HG02759 (cell line): ENCODE measurements at regions not wholly inside any gene's neighbourhood (a gene's known extent, or its start where the extent isn't known, plus 50 kb on each side); places are given as distances from the start of the nearest gene placed in this dataset.
"Not testable (repeated sequence)": the region's sequence is repeated elsewhere in the genome, so short reads cannot be mapped to it uniquely, and the experiment has no call there.

Experiments
- ATAC-seq: cut with Tn5 transposase; IDR thresholded peaks from one replicate; pipeline ENCODE4 v1.9.1; 2021; ENCODE audit warnings: mild to moderate bottlenecking, moderate library complexity; ENCODE audit not compliant: unreplicated experiment

- ATAC-seq, result no peak
These were observed 59.4 kb downstream of the EBLN1 start for GRCh38 chr10:22158426-22158825.

DNA sequence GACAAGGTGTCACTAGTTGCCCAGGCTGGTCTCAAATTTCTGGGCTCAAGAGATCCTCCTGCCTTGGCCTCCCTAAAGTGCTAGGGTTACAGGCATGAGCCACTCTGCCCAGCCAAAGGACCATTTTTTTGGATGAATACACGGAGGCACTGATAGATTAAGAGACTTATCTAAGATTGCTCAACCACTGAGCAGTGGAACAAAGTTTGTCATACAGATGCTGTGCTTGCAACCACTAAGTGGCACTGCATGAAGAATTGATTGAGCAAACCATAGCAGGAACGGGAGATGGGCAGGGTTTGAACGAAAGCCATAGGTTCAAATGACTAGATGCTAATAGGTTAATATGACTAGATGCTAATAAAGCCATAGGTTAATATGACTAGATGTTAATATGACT, 61.1 kb downstream of the EBLN1 start:
- no peak for ATAC-seq

DNA sequence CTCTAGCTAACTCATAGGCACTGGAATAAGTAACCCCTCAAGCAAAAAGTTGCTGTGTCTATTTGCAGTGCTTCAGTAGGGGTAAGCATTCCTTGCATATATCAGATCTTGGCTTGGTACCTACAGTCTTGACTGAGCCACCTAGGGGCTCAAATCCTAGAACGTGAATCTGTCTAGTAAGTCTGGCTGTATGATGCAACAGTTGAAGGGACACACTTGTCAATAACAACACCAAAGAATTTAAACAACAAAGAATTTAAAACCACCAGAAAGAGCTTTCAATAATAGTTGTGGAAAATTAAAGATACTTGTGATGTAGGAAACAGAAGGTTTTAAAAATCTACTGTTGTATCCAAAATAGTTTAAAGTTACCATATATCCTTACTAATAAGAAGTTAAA, 65.4 kb downstream of the EBLN1 start:
- no peak for ATAC-seq

DNA sequence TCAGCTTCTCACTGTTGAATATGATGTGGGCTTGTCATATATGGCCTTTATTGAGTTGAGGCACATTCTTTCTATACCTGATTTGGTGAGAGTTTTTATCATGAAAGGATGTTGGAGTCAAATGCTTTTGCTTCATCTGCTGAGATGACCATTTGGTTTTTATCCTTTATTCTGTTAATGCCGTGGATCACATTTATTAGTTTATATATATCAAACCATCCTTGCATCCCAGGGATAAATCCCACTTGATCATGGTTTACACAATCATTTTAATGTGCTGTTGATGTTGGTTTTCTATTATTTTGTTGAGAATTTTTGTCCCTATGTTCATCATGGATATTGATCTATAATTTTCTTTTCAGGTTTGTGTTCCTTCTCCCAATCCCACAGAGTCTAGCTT, 67.0 kb downstream of the EBLN1 start:
- ATAC-seq, result no peak

DNA sequence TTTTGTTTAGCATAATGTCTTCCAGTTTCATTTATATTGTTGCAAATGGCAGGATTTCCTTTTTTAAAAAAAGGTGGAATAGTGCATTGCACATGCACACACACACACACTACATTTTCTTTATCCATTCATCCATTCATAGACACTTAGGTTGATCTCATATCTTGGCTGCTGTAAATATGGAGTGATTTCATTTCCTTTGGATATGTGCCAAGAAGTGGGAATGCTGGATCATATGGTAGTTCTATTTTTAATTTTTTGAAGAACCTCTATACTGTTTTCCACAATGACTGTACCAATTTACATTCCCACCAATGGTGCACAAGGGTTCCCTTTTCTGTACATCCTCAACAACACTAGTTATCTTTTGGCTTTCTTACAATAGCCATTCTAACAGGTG, 68.9 kb downstream of the EBLN1 start:
- no peak for ATAC-seq

DNA sequence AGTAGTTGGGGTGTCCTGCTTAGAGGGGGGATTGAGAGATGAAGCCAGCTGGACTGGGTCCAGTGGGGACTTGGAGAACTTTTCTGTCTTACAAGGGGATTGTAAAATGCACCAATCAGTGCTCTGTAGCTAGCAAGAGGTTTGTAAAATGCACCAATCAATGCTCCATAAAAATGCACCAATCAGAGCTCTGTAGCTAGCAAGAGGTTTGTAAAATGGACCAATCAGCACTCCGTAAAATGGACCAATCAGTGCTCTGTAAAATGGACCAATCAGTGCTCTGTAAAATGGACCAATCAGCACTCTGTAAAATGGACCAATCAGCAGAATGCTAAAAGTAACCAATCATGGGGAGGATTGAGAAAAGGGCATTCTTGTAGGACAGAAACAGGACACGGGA, 71.9 kb downstream of the EBLN1 start:
- not testable (repeated sequence) for ATAC-seq

- ATAC-seq, result no peak
These were observed 80.3 kb downstream of the EBLN1 start for GRCh38 chr10:22137542-22137941.

- no peak for ATAC-seq
These were observed 82.2 kb downstream of the EBLN1 start for GRCh38 chr10:22135591-22135990.

DNA sequence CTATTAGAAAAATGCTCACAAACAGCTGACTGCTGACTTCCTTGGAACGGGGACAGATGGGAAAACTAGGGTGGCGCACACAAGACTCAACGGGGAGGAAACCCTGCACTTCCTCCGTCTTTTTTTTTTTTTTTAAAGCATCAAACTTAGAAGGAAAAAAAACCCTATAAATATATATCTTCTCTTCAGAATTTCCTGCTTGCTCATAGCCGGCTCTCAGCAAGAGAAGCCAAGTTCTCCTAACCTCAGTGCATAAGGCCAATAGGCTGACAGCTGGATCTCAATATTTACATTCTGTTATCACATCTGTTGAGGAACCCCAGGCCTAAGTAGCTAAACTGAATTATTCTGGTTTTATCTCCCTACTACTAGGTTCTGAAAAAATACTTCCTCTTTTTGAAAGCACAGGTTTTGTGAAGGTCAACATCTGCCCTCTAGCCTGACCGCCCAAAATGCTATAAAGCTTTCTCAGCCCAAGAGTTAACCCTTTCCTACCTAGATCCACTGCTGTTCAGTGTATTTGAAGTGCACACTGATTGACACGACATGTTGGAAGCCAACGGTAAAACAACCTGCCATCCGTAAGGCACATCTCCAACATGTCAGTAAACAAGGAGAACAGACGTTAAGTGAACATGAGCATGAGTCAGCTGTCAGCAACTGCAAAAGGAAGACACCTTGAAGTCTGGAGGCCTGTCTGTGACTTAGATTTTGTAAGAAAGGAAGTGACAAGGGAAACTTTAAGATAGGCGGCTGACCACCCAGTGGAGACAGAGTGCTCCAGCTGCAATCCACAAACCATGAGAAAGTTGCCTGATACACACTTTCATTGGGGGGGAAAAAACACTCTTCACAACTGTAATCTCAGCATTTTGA, 83.8 kb downstream of the EBLN1 start:
- peak; percentile 81 for ATAC-seq

- not testable (repeated sequence) for ATAC-seq
These were observed 87.0 kb downstream of the EBLN1 start for GRCh38 chr10:22130824-22131223.

DNA sequence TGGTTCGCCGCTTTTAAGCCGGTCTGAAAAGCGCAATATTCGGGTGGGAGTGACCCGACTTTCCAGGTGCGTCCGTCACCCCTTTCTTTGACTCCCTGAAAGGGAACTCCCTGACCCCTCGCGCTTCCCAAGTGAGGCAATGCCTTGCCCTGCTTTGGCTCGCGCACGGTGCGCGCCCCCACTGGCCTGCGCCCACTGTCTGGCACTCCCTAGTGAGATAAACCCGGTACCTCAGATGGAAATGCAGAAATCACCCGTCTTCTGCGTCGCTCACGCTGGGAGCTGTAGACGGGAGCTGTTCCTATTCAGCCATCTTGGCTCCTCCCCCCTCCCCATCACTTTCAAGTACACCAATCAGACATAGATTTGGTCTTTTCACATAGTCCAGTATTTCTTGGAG, 88.2 kb downstream of the EBLN1 start:
- ATAC-seq, result not testable (repeated sequence)

- ATAC-seq, result not testable (repeated sequence)
These were observed 96.6 kb downstream of the EBLN1 start for GRCh38 chr10:22121181-22121580.

DNA sequence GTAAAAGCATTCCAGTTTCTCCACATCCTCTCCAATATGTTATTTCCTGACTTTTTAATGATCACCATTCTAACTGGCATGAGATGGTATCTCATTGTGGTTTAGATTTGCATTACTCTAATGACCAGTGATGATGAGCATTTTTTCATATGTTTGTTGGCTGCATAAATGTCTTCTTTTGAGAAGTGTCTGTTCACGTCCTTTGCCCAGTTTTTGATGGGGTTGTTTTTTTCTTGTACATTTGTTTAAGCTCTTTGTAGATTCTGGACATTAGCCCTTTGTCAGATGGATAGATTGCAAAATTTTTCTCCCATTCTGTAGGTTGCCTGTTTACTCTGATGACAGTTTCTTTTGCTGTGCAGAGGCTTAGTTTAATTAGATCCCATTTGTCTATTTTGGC, 97.7 kb downstream of the EBLN1 start:
- ATAC-seq, result not testable (repeated sequence)

DNA sequence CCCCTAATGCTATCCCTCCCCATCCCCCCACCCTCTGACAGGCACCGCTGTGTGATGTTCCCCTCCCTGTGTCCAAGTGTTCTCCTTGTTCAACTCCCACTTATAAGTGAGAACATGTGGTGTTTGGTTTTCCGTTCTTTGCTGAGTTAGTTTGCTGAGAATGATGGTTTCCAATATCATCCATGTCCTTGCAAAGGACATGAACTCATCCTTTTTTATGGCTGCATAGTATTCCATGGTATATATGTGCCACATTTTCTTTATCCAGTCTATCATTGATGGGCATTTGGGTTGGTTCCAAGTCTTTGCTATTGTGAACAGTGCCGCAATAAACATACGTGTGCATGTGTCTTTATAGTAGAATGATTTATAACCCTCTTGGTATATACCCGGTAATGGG, 98.2 kb downstream of the EBLN1 start:
- ATAC-seq, result not testable (repeated sequence)

DNA sequence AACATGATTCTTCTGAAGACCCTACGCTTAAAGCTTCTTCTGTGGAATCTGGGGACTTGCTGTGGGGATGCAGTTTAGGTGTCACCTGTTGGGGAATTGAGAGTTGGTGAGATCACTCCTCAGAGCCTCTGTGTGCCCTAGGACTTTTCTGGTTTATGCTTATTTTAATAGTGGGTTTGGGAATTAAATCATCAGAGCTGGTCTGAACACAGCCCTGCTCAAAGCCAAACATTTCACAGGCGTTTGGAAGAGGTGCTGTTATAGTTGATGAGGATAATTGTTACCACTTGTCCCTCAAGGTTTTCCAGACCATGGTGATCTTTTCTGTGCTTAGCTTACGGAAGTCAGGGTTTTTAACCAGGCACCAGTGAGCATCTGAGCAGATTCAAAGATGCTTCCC, 106.1 kb downstream of the EBLN1 start:
- ATAC-seq, result no peak

DNA sequence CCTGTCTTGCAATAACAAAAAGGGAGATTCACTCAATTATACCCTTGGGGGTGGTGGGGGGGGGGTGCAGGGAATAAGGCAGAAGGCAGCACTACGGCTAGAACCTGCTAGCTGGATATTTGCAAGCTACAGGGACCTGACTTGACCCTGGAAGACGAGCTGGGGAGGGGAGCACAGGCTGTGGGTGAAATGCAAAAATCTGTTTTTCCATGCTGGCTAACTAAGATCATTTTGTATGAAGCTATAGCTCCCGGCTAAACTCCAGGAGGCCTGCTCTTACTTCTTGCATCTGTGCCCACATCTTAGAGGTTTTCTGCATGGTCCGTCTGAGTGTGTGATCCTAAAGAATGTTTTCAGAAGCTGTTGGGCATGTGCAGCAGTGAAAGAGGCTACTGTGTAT, 106.6 kb downstream of the EBLN1 start:
- no peak for ATAC-seq

DNA sequence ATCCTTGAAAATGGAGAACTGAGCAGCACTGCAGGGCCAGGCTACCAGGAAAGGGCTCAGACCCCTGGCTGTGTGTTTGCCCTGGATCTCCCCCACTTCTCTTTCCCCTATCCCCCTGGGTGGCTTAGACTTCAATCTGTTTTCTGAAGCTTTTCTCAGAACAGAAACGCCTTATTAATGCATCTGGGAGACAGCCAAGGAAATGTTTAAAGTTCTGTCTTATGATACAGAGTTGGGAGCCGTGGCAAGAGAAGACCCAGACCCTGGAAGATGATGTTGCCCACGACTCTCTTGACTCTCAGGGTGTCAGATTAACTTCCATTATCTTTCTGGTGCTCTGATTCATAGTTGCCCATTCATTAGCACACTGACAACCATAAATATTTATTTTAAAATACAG, 107.1 kb downstream of the EBLN1 start:
- ATAC-seq, result no peak

DNA sequence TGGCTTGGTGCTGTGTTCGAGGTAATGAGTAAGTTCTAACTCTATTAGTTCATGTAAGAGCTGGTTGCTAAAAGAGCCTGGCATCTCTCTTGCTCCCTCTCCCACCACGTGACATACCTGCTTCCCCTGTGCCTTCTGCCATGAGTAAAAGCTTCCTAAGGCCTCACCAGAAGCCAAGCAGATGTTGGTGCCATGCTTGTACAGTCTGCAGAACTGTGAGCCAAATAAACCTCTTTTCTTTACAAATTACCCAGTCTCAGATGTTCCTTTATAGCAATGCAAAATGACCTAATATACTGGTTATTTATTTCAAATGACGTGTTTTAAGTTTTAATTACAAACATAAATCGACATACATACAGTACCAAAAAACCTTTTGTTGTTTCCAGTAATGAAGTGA, 101.7 kb upstream of the DNAJC1 start:
- ATAC-seq, result no peak

DNA sequence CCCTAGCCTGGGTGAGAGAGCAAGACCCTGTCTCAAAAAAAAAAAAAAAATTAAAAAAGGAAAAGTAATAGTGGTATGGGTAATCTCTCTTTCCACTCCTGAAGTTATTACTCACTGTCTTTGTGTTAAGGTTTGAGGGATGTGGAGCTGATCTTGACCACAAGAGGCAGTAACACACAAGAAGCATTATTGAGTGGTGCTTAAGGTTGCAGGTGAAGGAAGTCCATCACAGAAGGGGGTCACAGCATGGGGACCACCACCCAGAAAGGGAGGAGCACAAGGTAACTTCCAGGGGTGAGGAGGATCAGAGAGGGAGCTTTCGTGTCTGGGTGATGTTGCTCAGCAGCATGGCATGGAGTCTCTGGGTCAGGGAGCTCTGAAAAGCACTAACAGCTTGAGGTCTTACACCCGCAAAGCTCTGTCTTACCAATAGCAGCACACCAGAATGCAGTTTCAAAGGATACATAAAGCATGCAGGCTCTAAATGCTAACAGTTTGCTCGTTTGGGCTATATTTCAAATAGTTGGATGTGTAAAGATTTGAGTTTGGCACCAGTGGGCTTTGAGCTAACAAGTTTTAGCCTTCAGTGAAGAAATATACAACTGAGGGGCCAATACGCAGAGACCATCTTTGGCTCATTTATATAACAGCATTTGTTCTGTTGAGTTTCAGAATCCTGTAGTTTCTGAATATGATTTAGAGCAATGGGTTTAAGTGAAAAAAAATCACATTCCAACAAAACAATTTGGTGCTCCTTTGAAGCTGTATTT, 100.4 kb upstream of the DNAJC1 start:
- no peak for ATAC-seq

DNA sequence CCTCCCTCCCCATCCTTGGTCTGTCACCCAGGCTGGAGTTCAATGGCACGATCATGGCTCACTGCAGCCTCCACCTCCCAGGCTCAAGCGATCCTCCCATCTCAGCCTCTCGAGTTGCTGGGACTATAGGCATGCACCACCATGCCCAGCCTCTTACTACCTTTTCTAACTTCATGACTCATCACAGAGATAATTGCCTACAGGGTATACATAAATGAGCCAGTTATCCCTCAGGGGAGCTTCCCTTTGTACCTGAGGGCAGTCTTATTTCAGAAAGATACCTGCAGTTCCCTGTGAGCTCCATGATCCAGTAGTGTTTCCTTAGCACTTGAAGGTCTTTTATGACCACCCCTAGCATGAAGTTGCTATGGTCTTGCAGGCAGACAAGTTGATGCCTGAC, 94.2 kb upstream of the DNAJC1 start:
- no peak for ATAC-seq

DNA sequence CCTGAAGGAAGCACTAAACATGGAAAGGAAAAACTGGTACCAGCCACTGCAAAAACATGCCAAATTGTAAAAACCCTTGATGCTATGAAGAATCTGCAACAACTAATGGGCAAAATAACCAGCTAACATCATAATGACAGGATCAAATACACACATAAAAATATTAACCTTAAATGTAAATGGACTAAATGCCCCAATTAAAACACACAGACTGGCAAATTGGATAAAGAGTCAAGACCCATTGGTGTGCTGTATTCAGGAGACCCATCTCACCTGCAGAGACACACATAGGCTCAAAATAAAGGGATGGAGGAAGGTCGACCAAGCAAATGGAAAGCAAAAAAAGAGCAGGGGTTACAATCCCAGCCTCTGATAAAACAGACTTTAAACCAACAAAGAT, 87.7 kb upstream of the DNAJC1 start:
- not testable (repeated sequence) for ATAC-seq

DNA sequence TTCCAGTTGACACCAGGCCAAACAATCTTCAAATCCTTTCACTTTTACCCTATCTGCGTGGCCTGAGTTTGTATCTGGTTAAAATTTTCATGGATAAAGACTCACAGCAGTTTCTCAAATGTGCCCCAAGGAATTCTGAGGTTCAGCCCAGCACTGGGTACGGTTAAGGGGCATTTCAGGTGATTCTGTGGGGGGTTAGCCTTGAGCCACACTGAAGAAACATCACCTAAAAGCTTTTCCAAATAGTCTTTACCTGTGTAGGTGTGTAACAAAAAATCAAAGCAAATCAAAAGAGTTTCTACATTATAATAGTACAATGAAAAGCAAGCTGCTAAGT, 83.8 kb upstream of the DNAJC1 start:
- no peak for ATAC-seq
